ENCODE measurements at regions not wholly inside any gene's neighbourhood (a gene's known extent, or its start where the extent isn't known, plus 50 kb on each side); places are given as distances from the start of the nearest gene placed in this dataset.

GRCh38 chr2:236787885-236788284 is 218.3 kb downstream of the ACKR3 start:
- Histone ChIP-seq H3K4me3 (ENCODE audit: low read depth in 1 of 3, low read length in 3 of 3) (no peak overlapping the region), H3K27ac (ENCODE audit: low read depth in 1 of 3, low read length in 2 of 3) (no peak overlapping the region), H3K27me3 (ENCODE audit: control insufficient read depth in 3 of 3, insufficient read depth in 3 of 3, low read length in 3 of 3) (no peaks in the 10 kb centered on the region), H3K4me1 (ENCODE audit: control insufficient read depth in 3 of 3, insufficient read depth in 2 of 3, low read depth in 1 of 3, low read length in 2 of 3) (peaks cover 0 to 3% (median 0%) of the 10 kb centered on the region in 3 donors), H3K9me3 (ENCODE audit: control insufficient read depth in 2 of 2, insufficient read depth in 1 of 2, low read depth in 1 of 2, low read length in 1 of 2) (peaks cover 0 to 7% of the 10 kb centered on the region in 2 donors), H3K36me3 (ENCODE audit: control insufficient read depth in 3 of 3, insufficient read depth in 2 of 3, low read depth in 1 of 3, low read length in 3 of 3) (no peaks in the 10 kb centered on the region)
- DNase-seq = no peak
- WGBS, 3 donors = 79 to 85% (median 82%) methylated on average over 7 of the region's 7 CpGs
- no peak for FAIRE-seq

- Histone ChIP-seq H3K4me1 (ENCODE audit: control insufficient read depth in 3 of 3, insufficient read depth in 2 of 3, low read depth in 1 of 3, low read length in 2 of 3) (no peaks in the 10 kb centered on the region), H3K27me3 (ENCODE audit: control insufficient read depth in 3 of 3, insufficient read depth in 3 of 3, low read length in 3 of 3) (peaks cover 0 to 2% (median 0%) of the 10 kb centered on the region in 3 donors), H3K27ac (ENCODE audit: low read depth in 1 of 3, low read length in 2 of 3) (no peak overlapping the region), H3K4me3 (ENCODE audit: low read depth in 1 of 3, low read length in 3 of 3) (no peak overlapping the region), H3K36me3 (ENCODE audit: control insufficient read depth in 3 of 3, insufficient read depth in 2 of 3, low read depth in 1 of 3, low read length in 3 of 3) (no peaks in the 10 kb centered on the region), H3K9me3 (ENCODE audit: control insufficient read depth in 2 of 2, insufficient read depth in 1 of 2, low read depth in 1 of 2, low read length in 1 of 2) (peaks cover 0 to 5% of the 10 kb centered on the region in 2 donors)
- WGBS, 3 donors = 54 to 75% (median 61%) methylated on average over 6 of the region's 6 CpGs
- FAIRE-seq (no peak), DNase-seq (no peak)
Measured at GRCh38 chr2:236790963-236791362, 221.3 kb downstream of the ACKR3 start.

- Histone ChIP-seq H3K4me3 (ENCODE audit: low read depth in 1 of 3, low read length in 3 of 3) (no peak overlapping the region), H3K36me3 (ENCODE audit: control insufficient read depth in 3 of 3, insufficient read depth in 2 of 3, low read depth in 1 of 3, low read length in 3 of 3) (no peaks in the 10 kb centered on the region), H3K27ac (ENCODE audit: low read depth in 1 of 3, low read length in 2 of 3) (no peak overlapping the region), H3K27me3 (ENCODE audit: control insufficient read depth in 3 of 3, insufficient read depth in 3 of 3, low read length in 3 of 3) (peaks cover 0 to 2% (median 0%) of the 10 kb centered on the region in 3 donors), H3K4me1 (ENCODE audit: control insufficient read depth in 3 of 3, insufficient read depth in 2 of 3, low read depth in 1 of 3, low read length in 2 of 3) (no peaks in the 10 kb centered on the region), H3K9me3 (ENCODE audit: control insufficient read depth in 2 of 2, insufficient read depth in 1 of 2, low read depth in 1 of 2, low read length in 1 of 2) (no peaks in the 10 kb centered on the region)
- FAIRE-seq (no peak), DNase-seq (no peak)
- WGBS, 3 donors = 82 to 85% (median 85%) methylated on average over 34 to 37 of the region's 37 CpGs
Measured at GRCh38 chr2:236793023-236794011, 223.7 kb downstream of the ACKR3 start.

GRCh38 chr2:236794176-236794957 is 224.7 kb downstream of the ACKR3 start:
- Histone ChIP-seq H3K4me1 (ENCODE audit: control insufficient read depth in 3 of 3, insufficient read depth in 2 of 3, low read depth in 1 of 3, low read length in 2 of 3) (no peaks in the 10 kb centered on the region), H3K27me3 (ENCODE audit: control insufficient read depth in 3 of 3, insufficient read depth in 3 of 3, low read length in 3 of 3) (peaks cover 0 to 2% (median 0%) of the 10 kb centered on the region in 3 donors), H3K9me3 (ENCODE audit: control insufficient read depth in 2 of 2, insufficient read depth in 1 of 2, low read depth in 1 of 2, low read length in 1 of 2) (no peaks in the 10 kb centered on the region), H3K27ac (ENCODE audit: low read depth in 1 of 3, low read length in 2 of 3) (no peak overlapping the region), H3K4me3 (ENCODE audit: low read depth in 1 of 3, low read length in 3 of 3) (no peak overlapping the region), H3K36me3 (ENCODE audit: control insufficient read depth in 3 of 3, insufficient read depth in 2 of 3, low read depth in 1 of 3, low read length in 3 of 3) (no peaks in the 10 kb centered on the region)
- FAIRE-seq (no peak), DNase-seq (no peak)
- WGBS, 3 donors = 59 to 71% (median 70%) methylated on average over 14 of the region's 14 CpGs

- 89 to 92% (median 90%) methylated on average over 11 of the region's 11 CpGs for WGBS, 3 donors
Measured at GRCh38 chr2:236795169-236795860, 225.7 kb downstream of the ACKR3 start.

GRCh38 chr2:236795861-236796219 is 226.2 kb downstream of the ACKR3 start:
- FAIRE-seq (no peak), DNase-seq (no peak)
- H3K27ac ChIP-seq (ENCODE audit: low read depth in 1 of 3, low read length in 2 of 3) = no peak overlapping the region
- H3K27me3 ChIP-seq (ENCODE audit: control insufficient read depth in 3 of 3, insufficient read depth in 3 of 3, low read length in 3 of 3) = peaks cover 0 to 2% (median 0%) of the 10 kb centered on the region in 3 donors
- H3K4me3 ChIP-seq (ENCODE audit: low read depth in 1 of 3, low read length in 3 of 3) = no peak overlapping the region
- H3K4me1 ChIP-seq (ENCODE audit: control insufficient read depth in 3 of 3, insufficient read depth in 2 of 3, low read depth in 1 of 3, low read length in 2 of 3) = no peaks in the 10 kb centered on the region
- H3K36me3 ChIP-seq (ENCODE audit: control insufficient read depth in 3 of 3, insufficient read depth in 2 of 3, low read depth in 1 of 3, low read length in 3 of 3) = no peaks in the 10 kb centered on the region
- WGBS, 3 donors = 86 to 93% (median 87%) methylated on average over 8 of the region's 8 CpGs
- H3K9me3 ChIP-seq (ENCODE audit: control insufficient read depth in 2 of 2, insufficient read depth in 1 of 2, low read depth in 1 of 2, low read length in 1 of 2) = no peaks in the 10 kb centered on the region

More at GRCh38 chr2:236795169-236795860, 225.7 kb downstream of the ACKR3 start:
- no peak for FAIRE-seq
- Histone ChIP-seq H3K36me3 (ENCODE audit: control insufficient read depth in 3 of 3, insufficient read depth in 2 of 3, low read depth in 1 of 3, low read length in 3 of 3) (no peaks in the 10 kb centered on the region), H3K4me1 (ENCODE audit: control insufficient read depth in 3 of 3, insufficient read depth in 2 of 3, low read depth in 1 of 3, low read length in 2 of 3) (no peaks in the 10 kb centered on the region), H3K27ac (ENCODE audit: low read depth in 1 of 3, low read length in 2 of 3) (no peak overlapping the region), H3K4me3 (ENCODE audit: low read depth in 1 of 3, low read length in 3 of 3) (no peak overlapping the region), H3K9me3 (ENCODE audit: control insufficient read depth in 2 of 2, insufficient read depth in 1 of 2, low read depth in 1 of 2, low read length in 1 of 2) (no peaks in the 10 kb centered on the region), H3K27me3 (ENCODE audit: control insufficient read depth in 3 of 3, insufficient read depth in 3 of 3, low read length in 3 of 3) (peaks cover 0 to 2% (median 0%) of the 10 kb centered on the region in 3 donors)
- no peak for DNase-seq

- H3K9me3 ChIP-seq (ENCODE audit: control insufficient read depth in 2 of 2, insufficient read depth in 1 of 2, low read depth in 1 of 2, low read length in 1 of 2) = no peaks in the 10 kb centered on the region
- 75 to 89% (median 82%) methylated on average over 2 of the region's 2 CpGs for WGBS, 3 donors
- no peak overlapping the region for H3K27ac ChIP-seq (ENCODE audit: low read depth in 1 of 3, low read length in 2 of 3)
- no peak for DNase-seq
- FAIRE-seq = no peak
- H3K4me3 ChIP-seq (ENCODE audit: low read depth in 1 of 3, low read length in 3 of 3) = no peak overlapping the region
- H3K4me1 ChIP-seq (ENCODE audit: control insufficient read depth in 3 of 3, insufficient read depth in 2 of 3, low read depth in 1 of 3, low read length in 2 of 3) = no peaks in the 10 kb centered on the region
- peaks cover 0 to 2% (median 0%) of the 10 kb centered on the region in 3 donors for H3K27me3 ChIP-seq (ENCODE audit: control insufficient read depth in 3 of 3, insufficient read depth in 3 of 3, low read length in 3 of 3)
- no peaks in the 10 kb centered on the region for H3K36me3 ChIP-seq (ENCODE audit: control insufficient read depth in 3 of 3, insufficient read depth in 2 of 3, low read depth in 1 of 3, low read length in 3 of 3)
Measured at GRCh38 chr2:236796236-236796635, 226.6 kb downstream of the ACKR3 start.

- DNase-seq (no peak), FAIRE-seq (no peak)
- WGBS, 3 donors = 68 to 76% (median 71%) methylated on average over 7 of the region's 7 CpGs
- H3K4me1 ChIP-seq (ENCODE audit: control insufficient read depth in 3 of 3, insufficient read depth in 2 of 3, low read depth in 1 of 3, low read length in 2 of 3) = no peaks in the 10 kb centered on the region
- no peak overlapping the region for H3K4me3 ChIP-seq (ENCODE audit: low read depth in 1 of 3, low read length in 3 of 3)
- H3K36me3 ChIP-seq (ENCODE audit: control insufficient read depth in 3 of 3, insufficient read depth in 2 of 3, low read depth in 1 of 3, low read length in 3 of 3) = no peaks in the 10 kb centered on the region
- H3K27ac ChIP-seq (ENCODE audit: low read depth in 1 of 3, low read length in 2 of 3) = no peak overlapping the region
- no peaks in the 10 kb centered on the region for H3K9me3 ChIP-seq (ENCODE audit: control insufficient read depth in 2 of 2, insufficient read depth in 1 of 2, low read depth in 1 of 2, low read length in 1 of 2)
- H3K27me3 ChIP-seq (ENCODE audit: control insufficient read depth in 3 of 3, insufficient read depth in 3 of 3, low read length in 3 of 3) = peaks cover 0 to 2% (median 0%) of the 10 kb centered on the region in 3 donors
Measured at GRCh38 chr2:236797411-236797810, 227.8 kb downstream of the ACKR3 start.

Measured in small intestine (tissue), 7 donors.